Stimulated activated CD4-positive, alpha-beta T cell treated with anti-CD3 and anti-CD28 coated beads, Interleukin-4, amount 100 ng/mL, for 1 hour (primary cell): ENCODE measurements at regions not wholly inside any gene's neighbourhood (a gene's known extent, or its start where the extent isn't known, plus 50 kb on each side); places are given as distances from the start of the nearest gene placed in this dataset.

Source experiments
- DNase-seq: peaks from one replicate; pipeline ENCODE4 v3.0.0-alpha.2; 2020

GRCh38 chr15:36323615-36324014 lies 255.8 kb upstream of the CDIN1 start:
- no peak for DNase-seq

- no peak for DNase-seq
Measured at GRCh38 chr15:36325206-36325605, 254.2 kb upstream of the CDIN1 start.

GRCh38 chr15:36329592-36329991 lies 249.8 kb upstream of the CDIN1 start:
- no peak for DNase-seq

GRCh38 chr15:36330598-36330997 lies 248.8 kb upstream of the CDIN1 start:
- no peak for DNase-seq

GRCh38 chr15:36331531-36332275 lies 247.7 kb upstream of the CDIN1 start:
- no peak for DNase-seq

- DNase-seq, result no peak
Measured at GRCh38 chr15:36332301-36332700, 247.1 kb upstream of the CDIN1 start.

GRCh38 chr15:36332896-36333295 lies 246.5 kb upstream of the CDIN1 start:
- DNase-seq, result no peak

GRCh38 chr15:36334059-36334458 lies 245.4 kb upstream of the CDIN1 start:
- DNase-seq, result no peak

GRCh38 chr15:36335224-36335623 lies 244.2 kb upstream of the CDIN1 start:
- DNase-seq, result no peak

GRCh38 chr15:36335659-36336058 lies 243.8 kb upstream of the CDIN1 start:
- no peak for DNase-seq

GRCh38 chr15:36344887-36345286 lies 234.5 kb upstream of the CDIN1 start:
- DNase-seq, result no peak

- no peak for DNase-seq
Measured at GRCh38 chr15:36347272-36347858, 232.1 kb upstream of the CDIN1 start.

GRCh38 chr15:36356466-36356865 lies 223.0 kb upstream of the CDIN1 start:
- DNase-seq, result no peak

- no peak for DNase-seq
Measured at GRCh38 chr15:36356978-36357601, 222.3 kb upstream of the CDIN1 start.

GRCh38 chr15:36358094-36358493 lies 221.3 kb upstream of the CDIN1 start:
- no peak for DNase-seq

GRCh38 chr15:36358523-36358922 lies 220.9 kb upstream of the CDIN1 start:
- DNase-seq, result no peak

GRCh38 chr15:36359286-36359685 lies 220.1 kb upstream of the CDIN1 start:
- DNase-seq, result no peak

GRCh38 chr15:36361351-36361870 lies 218.0 kb upstream of the CDIN1 start:
- no peak for DNase-seq

GRCh38 chr15:36362509-36362915 lies 216.9 kb upstream of the CDIN1 start:
- no peak for DNase-seq

- DNase-seq, result no peak
Measured at GRCh38 chr15:36363335-36363734, 216.1 kb upstream of the CDIN1 start.

GRCh38 chr15:36364377-36364776 lies 215.0 kb upstream of the CDIN1 start:
- no peak for DNase-seq

- DNase-seq, result no peak
Measured at GRCh38 chr15:36365963-36366362, 213.5 kb upstream of the CDIN1 start.

GRCh38 chr15:36370051-36370730 lies 209.2 kb upstream of the CDIN1 start:
- no peak for DNase-seq

GRCh38 chr15:36370731-36371112 lies 208.7 kb upstream of the CDIN1 start:
- no peak for DNase-seq
